ENCODE measurements at regions not wholly inside any gene's neighbourhood (a gene's known extent, or its start where the extent isn't known, plus 50 kb on each side); places are given as distances from the start of the nearest gene placed in this dataset.
"Not testable (repeated sequence)": the region's sequence is repeated elsewhere in the genome, so short reads cannot be mapped to it uniquely, and the experiment has no call there.

- H3K9me3 ChIP-seq: no peaks in the 10 kb centered on the region
- WGBS, 2 donors: 83 to 91% methylated on average over 2 of the region's 2 CpGs
- no peaks in the 10 kb centered on the region for H3K36me3 ChIP-seq (ENCODE audit: low read depth, missing control alignments)
- TF ChIP-seq POLR2A (IDR thresholded peaks at IDR 0.05) (no peak), CTCF (IDR thresholded peaks at IDR 0.05) (no peak)
- no peak for DNase-seq
- no peak overlapping the region for H3K27ac ChIP-seq
- no peak overlapping the region for H3K4me3 ChIP-seq
- no peaks in the 10 kb centered on the region for H3K27me3 ChIP-seq
- H3K4me1 ChIP-seq: no peaks in the 10 kb centered on the region
- intact Hi-C loops (cut with DNase I; ENCODE audit: low total_unique reads): no loop called here
These were observed 128.9 kb upstream of the GOT2 start for GRCh38 chr16:58863042-58863441.

GRCh38 chr16:58862334-58863021 lies 128.4 kb upstream of the GOT2 start:
- Histone ChIP-seq H3K9me3 (no peaks in the 10 kb centered on the region), H3K4me3 (no peak overlapping the region), H3K27me3 (no peaks in the 10 kb centered on the region), H3K27ac (no peak overlapping the region), H3K4me1 (no peaks in the 10 kb centered on the region), H3K36me3 (ENCODE audit: low read depth, missing control alignments) (no peaks in the 10 kb centered on the region)
- TF ChIP-seq CTCF (IDR thresholded peaks at IDR 0.05): no peak
- TF ChIP-seq POLR2A (IDR thresholded peaks at IDR 0.05): no peak
- intact Hi-C loops (cut with DNase I; ENCODE audit: low total_unique reads): no loop called here
- no peak for DNase-seq
- WGBS, 2 donors: 69 to 77% methylated on average over 9 of the region's 9 CpGs

- H3K9me3 ChIP-seq: no peaks in the 10 kb centered on the region
- no peak for DNase-seq
- no peaks in the 10 kb centered on the region for H3K4me1 ChIP-seq
- no peaks in the 10 kb centered on the region for H3K36me3 ChIP-seq (ENCODE audit: low read depth, missing control alignments)
- no peak for TF ChIP-seq CTCF (IDR thresholded peaks at IDR 0.05)
- TF ChIP-seq POLR2A (IDR thresholded peaks at IDR 0.05): no peak
- H3K27ac ChIP-seq: no peak overlapping the region
- intact Hi-C loops (cut with DNase I; ENCODE audit: low total_unique reads): no loop called here
- no peaks in the 10 kb centered on the region for H3K27me3 ChIP-seq
- H3K4me3 ChIP-seq: no peak overlapping the region
- 66 to 69% methylated on average over 6 of the region's 6 CpGs for WGBS, 2 donors
These were observed 126.0 kb upstream of the GOT2 start for GRCh38 chr16:58859958-58860669.

GRCh38 chr16:58858577-58858976 lies 124.5 kb upstream of the GOT2 start:
- H3K36me3 ChIP-seq (ENCODE audit: low read depth, missing control alignments); H3K9me3 ChIP-seq; DNase-seq; H3K4me1 ChIP-seq; intact Hi-C loops (cut with DNase I; ENCODE audit: low total_unique reads); H3K27me3 ChIP-seq; H3K4me3 ChIP-seq; H3K27ac ChIP-seq: not testable (repeated sequence)

- Histone ChIP-seq H3K27me3 (no peaks in the 10 kb centered on the region), H3K36me3 (ENCODE audit: low read depth, missing control alignments) (no peaks in the 10 kb centered on the region), H3K9me3 (no peaks in the 10 kb centered on the region), H3K4me3 (no peak overlapping the region), H3K4me1 (no peaks in the 10 kb centered on the region), H3K27ac (no peak overlapping the region)
- 53 to 69% methylated on average over 5 of the region's 5 CpGs for WGBS, 2 donors
- intact Hi-C loops (cut with DNase I; ENCODE audit: low total_unique reads): no loop called here
- no peak for DNase-seq
- TF ChIP-seq POLR2A (IDR thresholded peaks at IDR 0.05) (no peak), CTCF (IDR thresholded peaks at IDR 0.05) (no peak)
These were observed 121.3 kb upstream of the GOT2 start for GRCh38 chr16:58855291-58855863.

All from testis (tissue), 2 donors.